HUES64 (cell line): ENCODE measurements at regions not wholly inside any gene's neighbourhood (a gene's known extent, or its start where the extent isn't known, plus 50 kb on each side); places are given as distances from the start of the nearest gene placed in this dataset.

Experiments used
- H3K27ac ChIP-seq: 2 replicates; pipeline ENCODE4 v1.7.0; 2013; ENCODE audit warnings: low read depth, low read length, inconsistent platforms
- H3K27me3 ChIP-seq: 2 replicates; pipeline ENCODE4 v1.6.1; 2013; ENCODE audit warnings: mild to moderate bottlenecking, low read length; ENCODE audit not compliant: insufficient read depth
- H3K36me3 ChIP-seq: 2 replicates; pipeline ENCODE4 v1.6.1; 2013; ENCODE audit warnings: mild to moderate bottlenecking, low read length; ENCODE audit not compliant: insufficient read depth
- H3K4me1 ChIP-seq: 2 replicates; pipeline ENCODE4 v1.6.1; 2013; ENCODE audit warnings: mild to moderate bottlenecking, low read length, moderate library complexity; ENCODE audit not compliant: insufficient read depth
- H3K4me3 ChIP-seq: 2 replicates; pipeline ENCODE4 v1.5.1; 2013; ENCODE audit warnings: mild to moderate bottlenecking, low read length, moderate library complexity
- H3K9ac ChIP-seq: 2 replicates; pipeline ENCODE4 v1.6.1; 2013; ENCODE audit warnings: mild to moderate bottlenecking, low read depth, low read length
- H3K9me3 ChIP-seq: 2 replicates; pipeline ENCODE4 v1.6.1; 2013; ENCODE audit warnings: low read depth, low read length; ENCODE audit not compliant: insufficient read depth
- WGBS: fragments of 150-250, 120-280 bp; methylation state at CpG from one replicate; pipeline ENCODE4 v1.1.7; 2013; ENCODE audit warnings: missing lambda C conversion rate; 5-methylcytosine and 5-hydroxymethylcytosine counted together

- no peak overlapping the region for H3K4me3 ChIP-seq
- peaks cover 2% of the 10 kb centered on the region for H3K4me1 ChIP-seq
- H3K9ac ChIP-seq: no peak overlapping the region
- no peaks in the 10 kb centered on the region for H3K27me3 ChIP-seq
- H3K9me3 ChIP-seq: no peaks in the 10 kb centered on the region
- no peaks in the 10 kb centered on the region for H3K36me3 ChIP-seq
- no peak overlapping the region for H3K27ac ChIP-seq
- 90% methylated on average over 4 of the region's 4 CpGs for WGBS
Measured at GRCh38 chr9:80163889-80164288, 592.1 kb downstream of the TLE4 start.

GRCh38 chr9:80158554-80159170 lies 586.9 kb downstream of the TLE4 start:
- Histone ChIP-seq H3K27me3 (no peaks in the 10 kb centered on the region), H3K9ac (no peak overlapping the region), H3K27ac (no peak overlapping the region), H3K4me3 (no peak overlapping the region), H3K36me3 (no peaks in the 10 kb centered on the region), H3K4me1 (peaks cover 19% of the 10 kb centered on the region), H3K9me3 (peaks cover 3% of the 10 kb centered on the region; the same call in 1 of the 2 replicates)
- 76% methylated on average over 3 of the region's 4 CpGs for WGBS

- 82% methylated on average over 4 of the region's 4 CpGs for WGBS
- H3K36me3 ChIP-seq: no peaks in the 10 kb centered on the region
Measured at GRCh38 chr9:80158131-80158530, 586.4 kb downstream of the TLE4 start.

GRCh38 chr9:80157561-80157983 lies 585.8 kb downstream of the TLE4 start:
- H3K9me3 ChIP-seq: peaks cover 4% of the 10 kb centered on the region; the same call in 1 of the 2 replicates
- no peak overlapping the region for H3K9ac ChIP-seq
- no peak overlapping the region for H3K4me3 ChIP-seq
- H3K27ac ChIP-seq: no peak overlapping the region
- WGBS: 94% methylated on average over 4 of the region's 4 CpGs
- peaks cover 19% of the 10 kb centered on the region for H3K4me1 ChIP-seq
- no peaks in the 10 kb centered on the region for H3K27me3 ChIP-seq
- no peaks in the 10 kb centered on the region for H3K36me3 ChIP-seq

More at GRCh38 chr9:80158131-80158530, 586.4 kb downstream of the TLE4 start:
- Histone ChIP-seq H3K4me1 (peaks cover 19% of the 10 kb centered on the region), H3K9ac (no peak overlapping the region), H3K27ac (no peak overlapping the region), H3K27me3 (no peaks in the 10 kb centered on the region), H3K4me3 (no peak overlapping the region), H3K9me3 (peaks cover 4% of the 10 kb centered on the region; the same call in 1 of the 2 replicates)

GRCh38 chr9:80156756-80157472 lies 585.1 kb downstream of the TLE4 start:
- H3K4me1 ChIP-seq: peaks cover 19% of the 10 kb centered on the region
- H3K9ac ChIP-seq: no peak overlapping the region
- no peak overlapping the region for H3K27ac ChIP-seq
- no peaks in the 10 kb centered on the region for H3K27me3 ChIP-seq
- no peak overlapping the region for H3K4me3 ChIP-seq
- H3K9me3 ChIP-seq: peaks cover 4% of the 10 kb centered on the region; the same call in 1 of the 2 replicates
- H3K36me3 ChIP-seq: no peaks in the 10 kb centered on the region
- 95% methylated on average over 2 of the region's 2 CpGs for WGBS

GRCh38 chr9:80156262-80156661 lies 584.5 kb downstream of the TLE4 start:
- Histone ChIP-seq H3K27me3 (no peaks in the 10 kb centered on the region), H3K36me3 (no peaks in the 10 kb centered on the region), H3K9ac (no peak overlapping the region), H3K27ac (no peak overlapping the region), H3K4me1 (peaks cover 19% of the 10 kb centered on the region), H3K4me3 (no peak overlapping the region), H3K9me3 (peaks cover 4% of the 10 kb centered on the region; the same call in 1 of the 2 replicates)
- WGBS: 98% methylated on average over 2 of the region's 2 CpGs

GRCh38 chr9:80147866-80148265 lies 576.1 kb downstream of the TLE4 start:
- Histone ChIP-seq H3K4me3 (no peak overlapping the region), H3K27ac (no peak overlapping the region), H3K27me3 (no peaks in the 10 kb centered on the region), H3K36me3 (no peaks in the 10 kb centered on the region), H3K9ac (no peak overlapping the region), H3K9me3 (0 out of 2 replicates have a peak, but pooled peaks cover 7% of the 10 kb centered on the region), H3K4me1 (peaks cover 10% of the 10 kb centered on the region; the same call in 1 of the 2 replicates)
- 82% methylated on average over 3 of the region's 3 CpGs for WGBS

GRCh38 chr9:80146466-80146865 lies 574.7 kb downstream of the TLE4 start:
- WGBS: 80% methylated on average over 1 of the region's 1 CpG
- no peak overlapping the region for H3K4me3 ChIP-seq
- H3K27ac ChIP-seq: no peak overlapping the region

GRCh38 chr9:80144856-80145255 lies 573.1 kb downstream of the TLE4 start:
- H3K9ac ChIP-seq: no peak overlapping the region
- no peaks in the 10 kb centered on the region for H3K27me3 ChIP-seq
- WGBS: no CpG with 5 or more reads among the region's 2 CpGs
- peaks cover 10% of the 10 kb centered on the region; the same call in 1 of the 2 replicates for H3K4me1 ChIP-seq
- no peak overlapping the region for H3K4me3 ChIP-seq
- H3K27ac ChIP-seq: no peak overlapping the region
- 0 out of 2 replicates have a peak, but pooled peaks cover 5% of the 10 kb centered on the region for H3K9me3 ChIP-seq
- no peaks in the 10 kb centered on the region for H3K36me3 ChIP-seq

More at GRCh38 chr9:80146466-80146865, 574.7 kb downstream of the TLE4 start:
- Histone ChIP-seq H3K9me3 (0 out of 2 replicates have a peak, but pooled peaks cover 7% of the 10 kb centered on the region), H3K27me3 (no peaks in the 10 kb centered on the region), H3K36me3 (no peaks in the 10 kb centered on the region), H3K9ac (no peak overlapping the region), H3K4me1 (peaks cover 10% of the 10 kb centered on the region; the same call in 1 of the 2 replicates)

GRCh38 chr9:80144406-80144805 lies 572.6 kb downstream of the TLE4 start:
- WGBS: 100% methylated on average over 2 of the region's 2 CpGs

GRCh38 chr9:80143899-80144298 lies 572.1 kb downstream of the TLE4 start:
- no peaks in the 10 kb centered on the region for H3K27me3 ChIP-seq
- H3K9me3 ChIP-seq: no peaks in the 10 kb centered on the region
- H3K4me1 ChIP-seq: peaks cover 10% of the 10 kb centered on the region; the same call in 1 of the 2 replicates
- H3K36me3 ChIP-seq: no peaks in the 10 kb centered on the region
- no peak overlapping the region for H3K27ac ChIP-seq
- H3K4me3 ChIP-seq: no peak overlapping the region
- H3K9ac ChIP-seq: no peak overlapping the region
- WGBS: 92% methylated on average over 3 of the region's 3 CpGs

More at GRCh38 chr9:80144406-80144805, 572.6 kb downstream of the TLE4 start:
- no peak overlapping the region for H3K4me3 ChIP-seq
- 0 out of 2 replicates have a peak, but pooled peaks cover 3% of the 10 kb centered on the region for H3K9me3 ChIP-seq
- H3K27me3 ChIP-seq: no peaks in the 10 kb centered on the region
- H3K4me1 ChIP-seq: peaks cover 10% of the 10 kb centered on the region; the same call in 1 of the 2 replicates
- no peak overlapping the region for H3K9ac ChIP-seq
- H3K36me3 ChIP-seq: no peaks in the 10 kb centered on the region
- no peak overlapping the region for H3K27ac ChIP-seq
